GM18505 (cell line): ENCODE measurements at regions not wholly inside any gene's neighbourhood (a gene's known extent, or its start where the extent isn't known, plus 50 kb on each side); places are given as distances from the start of the nearest gene placed in this dataset.

ENCODE experiments used
- ATAC-seq: cut with Tn5 transposase; IDR thresholded peaks from one replicate; pipeline ENCODE4 v1.9.1; 2021; ENCODE audit not compliant: unreplicated experiment
- POLR2A ChIP-seq: IDR thresholded peaks from 4 replicates; pipeline ENCODE4 v1.6.1; 2011; ENCODE audit warnings: borderline replicate concordance; ENCODE audit not compliant: insufficient read depth, insufficient read length; ENCODE audit errors: extremely low read depth

- no peak for TF ChIP-seq POLR2A
- no peak for ATAC-seq
These were observed 1461.9 kb downstream of the UQCRFS1 start for GRCh38 chr19:27751044-27751391.

- TF ChIP-seq POLR2A = no peak
- no peak for ATAC-seq
These were observed 1462.4 kb downstream of the UQCRFS1 start for GRCh38 chr19:27750391-27751043.

- no peak for TF ChIP-seq POLR2A
These were observed 1464.3 kb downstream of the UQCRFS1 start for GRCh38 chr19:27748551-27749152.

GRCh38 chr19:27746691-27747380 lies 1466.1 kb downstream of the UQCRFS1 start:
- no peak for TF ChIP-seq POLR2A

More at GRCh38 chr19:27748551-27749152, 1464.3 kb downstream of the UQCRFS1 start:
- ATAC-seq = no peak

GRCh38 chr19:27745978-27746542 lies 1466.9 kb downstream of the UQCRFS1 start:
- ATAC-seq = no peak
- TF ChIP-seq POLR2A = no peak

More at GRCh38 chr19:27746691-27747380, 1466.1 kb downstream of the UQCRFS1 start:
- ATAC-seq = no peak

- no peak for ATAC-seq
- TF ChIP-seq POLR2A = no peak
These were observed 1467.8 kb downstream of the UQCRFS1 start for GRCh38 chr19:27744926-27745768.

GRCh38 chr19:27742041-27742440 lies 1470.9 kb downstream of the UQCRFS1 start:
- ATAC-seq = no peak
- TF ChIP-seq POLR2A = no peak

- no peak for TF ChIP-seq POLR2A
- ATAC-seq = no peak
These were observed 1471.7 kb downstream of the UQCRFS1 start for GRCh38 chr19:27741236-27741635.

- ATAC-seq = no peak
- no peak for TF ChIP-seq POLR2A
These were observed 1472.6 kb downstream of the UQCRFS1 start for GRCh38 chr19:27740396-27740795.

GRCh38 chr19:27738569-27739193 lies 1474.3 kb downstream of the UQCRFS1 start:
- ATAC-seq = no peak
- TF ChIP-seq POLR2A = no peak

GRCh38 chr19:27736225-27736624 lies 1476.7 kb downstream of the UQCRFS1 start:
- no peak for ATAC-seq
- no peak for TF ChIP-seq POLR2A

- ATAC-seq = no peak
- TF ChIP-seq POLR2A = no peak
These were observed 1477.6 kb downstream of the UQCRFS1 start for GRCh38 chr19:27735314-27735713.

- ATAC-seq = no peak
- TF ChIP-seq POLR2A = no peak
These were observed 1478.3 kb downstream of the UQCRFS1 start for GRCh38 chr19:27734496-27735220.
